ENCODE measurements at regions not wholly inside any gene's neighbourhood (a gene's known extent, or its start where the extent isn't known, plus 50 kb on each side); places are given as distances from the start of the nearest gene placed in this dataset.

GRCh38 chr10:43710772-43711471 is 62.2 kb upstream of the ZNF32 start:
- H3K36me3 Mint-ChIP-seq (ENCODE audit: insufficient read depth) = no peaks in the 10 kb centered on the region
- no peak for TF ChIP-seq CTCF (IDR thresholded peaks at IDR 0.05; ENCODE audit: unreplicated experiment)
- peaks cover 3% of the 10 kb centered on the region for H3K9me3 Mint-ChIP-seq (ENCODE audit: low read depth)
- no peak overlapping the region for H3K27ac Mint-ChIP-seq
- H3K4me1 Mint-ChIP-seq (ENCODE audit: low read depth) = peaks cover 12% of the 10 kb centered on the region
- no peak for DNase-seq (ENCODE audit: low spot score, unreplicated experiment)
- H3K27me3 Mint-ChIP-seq = peaks cover 10% of the 10 kb centered on the region
- H3K4me3 Mint-ChIP-seq (ENCODE audit: low read depth) = no peak overlapping the region

- Mint-ChIP-seq H3K4me3 (ENCODE audit: low read depth) (no peak overlapping the region), H3K4me1 (ENCODE audit: low read depth) (peaks cover 12% of the 10 kb centered on the region), H3K27ac (no peak overlapping the region), H3K27me3 (peaks cover 18% of the 10 kb centered on the region), H3K9me3 (ENCODE audit: low read depth) (peaks cover 3% of the 10 kb centered on the region), H3K36me3 (ENCODE audit: insufficient read depth) (no peaks in the 10 kb centered on the region)
- DNase-seq (ENCODE audit: low spot score, unreplicated experiment) = no peak
- TF ChIP-seq CTCF (IDR thresholded peaks at IDR 0.05; ENCODE audit: unreplicated experiment) = no peak
Observed at GRCh38 chr10:43708262-43708661, 59.6 kb upstream of the ZNF32 start.

GRCh38 chr10:43707770-43708169 is 59.1 kb upstream of the ZNF32 start:
- Mint-ChIP-seq H3K4me3 (ENCODE audit: low read depth) (no peak overlapping the region), H3K27me3 (peaks cover 16% of the 10 kb centered on the region), H3K9me3 (ENCODE audit: low read depth) (peaks cover 3% of the 10 kb centered on the region), H3K27ac (no peak overlapping the region), H3K4me1 (ENCODE audit: low read depth) (peaks cover 12% of the 10 kb centered on the region), H3K36me3 (ENCODE audit: insufficient read depth) (no peaks in the 10 kb centered on the region)
- no peak for DNase-seq (ENCODE audit: low spot score, unreplicated experiment)
- no peak for TF ChIP-seq CTCF (IDR thresholded peaks at IDR 0.05; ENCODE audit: unreplicated experiment)

GRCh38 chr10:43706166-43706565 is 57.5 kb upstream of the ZNF32 start:
- Mint-ChIP-seq H3K27ac (no peak overlapping the region), H3K4me3 (ENCODE audit: low read depth) (no peak overlapping the region), H3K27me3 (peaks cover 14% of the 10 kb centered on the region), H3K9me3 (ENCODE audit: low read depth) (peaks cover 3% of the 10 kb centered on the region), H3K4me1 (ENCODE audit: low read depth) (peaks cover 12% of the 10 kb centered on the region), H3K36me3 (ENCODE audit: insufficient read depth) (no peaks in the 10 kb centered on the region)
- TF ChIP-seq CTCF (IDR thresholded peaks at IDR 0.05; ENCODE audit: unreplicated experiment) = no peak
- DNase-seq (ENCODE audit: low spot score, unreplicated experiment) = no peak

DNA sequence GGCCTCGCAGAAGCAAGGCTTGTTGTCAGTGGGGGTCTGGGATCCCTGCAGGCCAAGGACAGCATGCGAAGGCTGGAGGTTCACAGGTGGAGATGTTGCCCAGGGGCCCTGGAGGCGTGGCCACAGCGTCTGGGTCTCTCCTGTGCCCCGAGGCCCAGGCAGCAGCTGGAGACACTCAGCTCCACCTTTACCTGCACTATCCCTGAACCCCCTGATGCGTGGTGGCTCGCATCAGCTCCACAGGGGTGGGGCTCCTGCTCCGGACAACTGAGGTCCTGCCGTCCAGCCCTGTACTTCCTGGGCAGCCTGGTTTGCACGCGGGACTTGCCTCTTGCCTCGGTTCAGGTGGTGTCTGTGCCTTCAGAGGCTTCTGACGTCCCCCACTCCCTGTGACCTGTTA is 54.6 kb upstream of the ZNF32 start:
- Mint-ChIP-seq H3K27me3 (peaks cover 13% of the 10 kb centered on the region), H3K36me3 (ENCODE audit: insufficient read depth) (no peaks in the 10 kb centered on the region), H3K27ac (no peak overlapping the region), H3K9me3 (ENCODE audit: low read depth) (peaks cover 3% of the 10 kb centered on the region), H3K4me1 (ENCODE audit: low read depth) (peaks cover 8% of the 10 kb centered on the region), H3K4me3 (ENCODE audit: low read depth) (no peak overlapping the region)
- TF ChIP-seq CTCF (IDR thresholded peaks at IDR 0.05; ENCODE audit: unreplicated experiment) = no peak
- no peak for DNase-seq (ENCODE audit: low spot score, unreplicated experiment)
